HG02763 (cell line): ENCODE measurements at regions not wholly inside any gene's neighbourhood (a gene's known extent, or its start where the extent isn't known, plus 50 kb on each side); places are given as distances from the start of the nearest gene placed in this dataset.
"Not testable (repeated sequence)": the region's sequence is repeated elsewhere in the genome, so short reads cannot be mapped to it uniquely, and the experiment has no call there.

ENCODE experiments used
- ATAC-seq: cut with Tn5 transposase; IDR thresholded peaks from one replicate; pipeline ENCODE4 v1.9.1; 2021; ENCODE audit warnings: mild to moderate bottlenecking, moderate library complexity; ENCODE audit not compliant: unreplicated experiment

DNA sequence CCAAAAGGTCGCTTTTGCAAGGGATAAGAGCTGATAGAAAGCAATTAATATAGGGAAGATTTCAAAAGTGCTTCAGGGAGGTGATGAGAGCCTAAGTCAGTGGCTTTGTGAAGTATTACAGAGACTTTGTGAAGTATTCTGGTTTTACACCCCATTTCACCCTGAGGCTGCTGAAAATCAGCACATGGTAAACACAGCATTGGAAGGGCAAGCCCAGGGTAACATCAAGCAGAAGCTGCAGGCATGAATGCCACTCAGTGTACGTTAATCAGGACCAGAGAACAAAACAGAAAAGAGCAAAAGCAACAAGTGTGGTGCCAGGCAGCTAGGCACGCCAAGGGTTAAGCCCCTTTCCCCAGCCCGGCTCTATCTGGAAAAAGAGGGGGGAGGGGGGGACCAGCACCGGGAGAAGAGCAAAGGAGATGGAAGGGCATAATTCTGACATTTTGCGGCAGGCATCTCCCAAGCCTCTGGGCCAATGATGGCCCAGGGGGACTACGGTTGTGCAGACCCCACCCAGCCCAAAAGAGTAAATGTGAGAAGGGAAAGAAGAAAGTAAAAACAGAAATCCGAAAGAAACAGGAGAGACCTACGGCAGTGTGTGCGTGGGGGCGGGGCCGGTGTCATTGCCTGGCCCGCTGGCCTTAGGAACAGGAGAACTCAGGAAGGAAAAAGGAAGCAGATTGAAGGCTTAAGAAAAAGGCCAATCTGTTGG, 58.9 kb downstream of the DHRS2 start:
- ATAC-seq, result no peak

DNA sequence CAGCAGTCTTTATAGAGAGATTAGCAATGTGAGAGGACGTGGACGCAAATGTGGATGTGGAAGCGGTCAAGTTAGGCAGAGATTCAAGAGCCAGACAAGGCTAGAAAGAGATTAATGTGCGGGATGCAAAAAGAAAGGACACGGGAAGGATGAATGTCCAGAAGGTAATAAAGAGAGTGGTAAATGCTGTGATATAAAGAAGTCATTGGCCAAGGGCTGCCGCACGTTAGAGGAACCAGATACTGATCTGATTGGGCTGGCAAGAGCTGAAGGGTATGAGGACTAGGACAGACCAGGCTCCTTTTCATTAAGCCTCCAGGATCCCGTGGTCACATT, 59.5 kb downstream of the DHRS2 start:
- no peak for ATAC-seq

DNA sequence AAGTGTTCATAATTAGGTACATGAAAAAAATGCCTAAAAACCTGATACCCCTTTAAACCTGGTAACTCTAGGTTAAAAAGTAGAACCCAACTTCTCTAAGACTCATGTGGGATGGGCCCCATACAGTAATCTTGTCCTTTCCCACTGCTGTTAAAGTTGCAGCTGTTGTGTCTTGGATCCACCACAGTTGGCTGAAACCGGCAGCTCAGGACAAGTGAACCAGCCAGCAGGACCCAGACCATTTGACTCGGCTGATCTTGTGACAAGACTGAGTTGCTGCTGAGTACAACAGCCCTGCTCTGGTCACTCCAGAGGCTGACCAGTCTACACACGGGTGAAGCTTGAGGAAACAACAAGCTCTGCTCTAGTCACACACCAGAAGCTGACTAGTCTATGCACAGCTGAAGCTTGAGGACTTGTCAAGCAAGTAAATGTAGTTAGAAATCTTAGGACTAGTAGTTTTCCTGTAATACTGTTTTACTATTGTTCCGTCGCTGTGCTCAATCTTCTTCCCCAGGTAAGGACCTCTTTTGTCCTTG, 60.6 kb downstream of the DHRS2 start:
- no peak for ATAC-seq

DNA sequence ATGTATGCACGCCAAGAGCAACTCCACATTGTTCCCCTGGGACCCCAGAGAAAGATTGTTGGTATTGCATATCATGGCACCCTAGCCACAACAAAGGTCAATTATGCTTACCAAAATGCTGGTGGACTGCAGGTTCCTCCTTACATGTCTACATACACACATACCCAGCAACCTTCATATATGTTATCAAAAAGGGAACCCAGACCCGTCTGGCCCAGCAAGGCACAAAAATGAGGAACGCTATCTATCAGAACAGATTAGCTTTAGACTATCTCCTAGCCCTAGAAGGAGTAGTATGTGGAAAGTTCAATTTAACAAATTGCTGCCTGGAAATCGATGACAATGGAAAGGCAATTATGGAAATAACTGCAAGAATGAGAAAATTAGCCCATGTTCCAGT, 61.5 kb downstream of the DHRS2 start:
- ATAC-seq, result no peak

DNA sequence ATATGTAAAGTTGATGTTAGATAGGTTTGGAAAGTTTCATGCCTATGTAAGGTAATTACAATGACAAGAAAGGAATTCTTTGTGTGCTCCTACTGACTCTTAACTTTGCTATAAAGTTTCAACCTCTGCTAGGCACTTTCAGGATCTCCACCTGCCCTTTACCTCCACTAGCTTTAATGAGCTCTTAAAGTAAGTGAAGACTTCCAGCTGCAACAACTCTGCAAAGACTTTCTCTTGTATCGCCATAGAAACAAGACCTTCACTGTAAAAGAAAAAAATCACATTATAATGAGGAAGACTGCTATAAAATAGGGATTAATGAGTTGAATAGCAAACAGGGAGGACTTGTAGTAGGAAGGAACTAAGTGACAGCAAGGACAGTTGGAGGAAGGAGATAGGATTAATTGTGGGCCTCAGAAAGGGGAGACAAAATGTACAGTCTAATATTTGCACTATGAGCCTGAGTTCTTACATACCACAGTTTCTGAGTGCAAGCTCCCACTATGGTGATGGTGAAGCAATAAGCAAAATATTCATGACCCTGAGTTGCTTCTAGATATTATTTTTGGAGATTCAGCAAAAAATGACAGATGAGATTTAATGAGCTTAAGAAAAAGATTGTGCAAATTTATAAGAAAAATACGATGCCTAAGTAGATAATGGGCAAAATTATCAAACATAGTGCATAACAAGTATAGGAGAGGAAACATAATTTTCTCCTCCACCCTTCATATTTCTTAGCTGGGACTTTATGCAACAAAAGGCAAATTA, 66.7 kb downstream of the DHRS2 start:
- ATAC-seq, result no peak

DNA sequence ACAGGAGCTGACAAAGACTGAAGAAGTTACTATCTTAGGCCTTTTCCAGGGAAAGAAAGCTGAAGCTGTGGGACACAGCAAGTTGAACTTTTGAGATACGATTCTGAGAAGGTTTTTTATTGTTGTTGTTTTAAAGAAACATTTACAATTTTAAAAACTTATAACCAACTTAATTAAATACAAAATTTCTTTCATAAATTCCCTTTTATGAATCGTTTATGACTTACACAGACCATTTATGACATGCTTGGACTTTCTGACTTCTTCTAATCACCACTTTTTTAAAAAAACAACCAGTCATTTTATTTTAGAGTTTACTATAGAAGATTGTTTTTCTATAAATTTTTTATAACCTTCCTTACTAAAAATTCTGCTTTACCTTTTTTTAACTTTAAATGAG, 68.7 kb downstream of the DHRS2 start:
- ATAC-seq, result no peak

DNA sequence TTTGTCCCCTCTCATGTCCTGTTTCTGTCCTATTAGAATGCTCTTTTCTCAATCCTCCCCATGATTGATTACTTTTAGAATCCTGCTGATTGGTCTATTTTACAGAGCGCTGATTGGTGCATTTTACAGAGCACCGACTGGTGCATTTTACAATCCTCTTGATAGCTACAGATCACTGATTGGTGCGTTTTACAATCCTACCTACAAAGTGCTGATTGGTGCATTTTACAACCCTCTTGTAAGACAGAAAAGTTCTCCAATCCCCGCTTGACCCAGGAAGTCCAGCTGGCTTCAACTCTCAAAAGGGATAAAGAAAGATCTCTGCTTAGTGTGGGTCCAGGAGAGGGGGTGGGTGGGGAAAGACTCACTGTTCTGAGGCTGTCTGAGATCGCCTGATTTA, 71.3 kb downstream of the DHRS2 start:
- no peak for ATAC-seq

DNA sequence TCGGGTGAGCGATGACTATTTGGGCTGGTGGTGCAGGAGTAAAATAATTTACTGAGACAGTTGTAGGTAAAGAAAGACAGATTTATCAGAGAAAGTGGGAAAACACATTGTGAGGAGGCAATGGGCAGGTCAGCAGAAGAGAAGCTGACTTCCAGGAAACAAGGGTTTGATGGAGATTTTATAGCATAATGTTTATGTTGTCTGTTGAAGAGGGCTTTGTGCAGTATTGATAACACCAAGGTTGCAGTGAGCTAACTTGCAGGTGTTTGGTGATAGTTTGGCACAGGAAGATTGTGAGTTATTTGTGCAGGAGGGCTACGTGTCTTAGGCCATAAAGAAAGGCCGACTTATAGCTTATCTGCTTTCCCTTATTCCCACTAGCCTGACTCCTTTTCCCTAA, 72.2 kb downstream of the DHRS2 start:
- no peak for ATAC-seq

DNA sequence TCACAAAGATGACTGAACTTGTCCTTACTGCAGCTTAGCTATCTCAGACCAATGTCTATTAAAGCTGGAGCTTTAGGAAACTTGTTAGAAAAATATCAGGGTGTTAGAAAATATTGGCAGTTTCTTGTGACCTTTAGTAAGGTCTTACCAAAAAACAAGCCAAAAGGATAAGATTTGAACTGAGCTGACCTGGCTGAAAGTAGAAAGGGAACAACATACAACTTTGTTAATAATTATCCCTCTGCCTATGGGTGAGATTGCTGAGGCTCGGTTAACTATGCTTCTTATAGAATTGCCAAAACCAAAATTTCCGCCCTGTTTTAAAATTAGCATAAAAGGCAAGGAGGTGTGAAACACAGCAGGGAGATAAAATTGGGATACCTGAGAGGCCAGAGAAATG, 73.8 kb downstream of the DHRS2 start:
- ATAC-seq, result no peak

DNA sequence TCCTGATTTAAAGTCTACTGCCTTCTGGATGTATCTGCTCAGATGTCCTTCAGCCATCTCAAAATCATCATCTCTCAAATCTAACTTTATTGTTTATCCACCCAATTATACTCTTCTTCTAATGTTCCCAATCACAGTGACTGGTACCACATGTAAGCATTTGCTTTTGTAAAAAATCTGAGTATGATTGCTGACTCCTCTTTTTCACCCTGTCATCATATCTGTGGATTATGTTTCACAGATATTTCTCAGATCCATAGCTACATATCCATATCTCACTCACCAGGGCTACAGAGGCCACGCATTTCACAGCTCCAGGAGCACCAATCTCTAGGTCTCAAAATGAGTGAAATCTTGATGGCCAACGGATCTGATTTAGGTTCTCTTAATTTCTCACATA, 76.1 kb downstream of the DHRS2 start:
- ATAC-seq, result no peak

DNA sequence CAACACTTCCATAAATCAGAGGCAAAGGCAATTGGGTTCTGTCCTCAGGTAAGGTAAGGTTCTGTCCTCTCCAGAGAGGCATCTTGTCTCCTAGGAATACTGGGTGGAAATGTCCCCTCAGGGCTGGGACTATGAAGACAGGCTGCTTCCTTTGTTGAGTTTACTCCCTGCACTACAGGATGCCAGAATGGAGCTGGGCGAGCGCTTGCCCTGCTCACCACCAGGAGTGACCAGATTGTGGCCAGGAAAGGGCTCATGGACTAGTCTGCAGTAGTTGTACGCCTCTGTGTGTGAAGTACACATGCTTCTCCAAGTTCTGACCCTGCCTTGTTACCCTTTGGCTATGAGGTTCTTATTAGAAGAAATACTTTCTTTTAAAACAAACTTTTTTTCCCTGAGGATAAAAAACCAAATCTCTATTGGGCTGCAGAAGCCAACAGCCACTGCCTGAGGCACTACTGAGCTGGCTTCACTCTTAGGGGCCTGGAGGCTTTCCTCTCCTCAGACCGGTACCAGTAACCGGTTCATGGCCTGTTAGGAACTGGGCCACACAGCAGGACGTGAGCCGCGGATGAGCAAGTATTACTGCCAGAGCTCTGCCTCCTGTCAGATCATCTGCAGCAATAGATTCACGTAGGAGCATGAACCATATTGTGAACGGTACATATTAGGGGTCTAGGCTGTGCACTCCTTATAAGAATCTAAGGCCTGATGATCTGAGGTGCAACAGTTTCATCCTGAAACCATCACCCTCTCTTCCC, 83.2 kb downstream of the DHRS2 start:
- no peak for ATAC-seq

DNA sequence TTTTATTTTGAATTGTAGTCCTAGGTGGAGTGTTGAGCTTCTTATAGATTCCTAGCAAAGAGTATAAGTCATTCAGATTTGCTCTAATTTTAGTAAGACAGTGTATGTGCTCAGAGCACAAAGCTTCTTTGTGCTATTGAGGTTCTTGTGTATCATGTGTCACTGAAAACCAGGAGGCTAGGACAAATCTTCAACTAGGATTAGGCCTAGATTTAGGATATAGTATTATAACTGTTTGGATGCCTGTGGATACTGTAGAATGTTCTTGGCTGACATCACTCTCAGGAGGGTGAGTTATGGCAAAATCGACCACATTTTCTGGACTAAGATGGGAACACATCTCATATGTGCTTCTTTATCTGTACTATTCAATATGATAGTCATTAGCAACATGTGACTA, 86.5 kb downstream of the DHRS2 start:
- no peak for ATAC-seq

DNA sequence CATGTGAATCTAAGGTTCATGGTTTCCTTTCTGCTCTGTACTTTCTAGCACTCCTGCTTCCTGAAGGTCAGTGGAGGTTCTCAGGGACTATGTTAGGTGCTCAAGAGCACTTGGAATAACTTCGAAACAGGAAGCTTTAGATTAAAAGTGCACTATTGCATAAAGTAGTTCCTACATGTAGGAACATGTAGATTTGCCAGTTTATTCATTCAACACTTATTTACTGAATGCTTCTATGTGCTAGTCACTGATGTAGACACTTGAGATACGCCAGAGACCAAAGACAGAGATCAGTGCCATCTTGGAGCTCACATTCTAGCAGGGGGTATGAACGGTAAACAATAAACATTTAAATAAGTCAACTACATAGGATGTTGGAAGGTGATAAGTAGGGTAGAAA, 87.7 kb downstream of the DHRS2 start:
- ATAC-seq, result no peak

DNA sequence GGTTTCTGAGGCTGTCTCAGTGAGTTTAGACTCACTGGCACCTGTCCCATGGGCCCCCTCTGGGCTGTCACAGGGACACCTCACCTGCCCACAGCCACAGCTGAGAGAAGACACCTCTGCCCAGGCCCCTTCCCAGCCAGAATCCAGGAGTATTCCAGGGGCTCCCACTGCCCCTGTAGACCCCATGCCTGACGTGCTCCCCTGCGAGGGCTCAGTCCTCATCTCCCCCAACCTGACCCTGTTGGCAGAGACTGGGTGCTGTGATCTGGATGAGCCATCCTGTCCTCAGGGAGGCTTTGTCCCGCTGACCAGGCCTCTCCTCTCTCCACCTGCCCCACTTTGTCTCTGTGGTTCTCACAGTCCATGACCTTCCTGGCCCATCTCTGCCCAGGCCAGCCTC, 89.4 kb downstream of the DHRS2 start:
- no peak for ATAC-seq

DNA sequence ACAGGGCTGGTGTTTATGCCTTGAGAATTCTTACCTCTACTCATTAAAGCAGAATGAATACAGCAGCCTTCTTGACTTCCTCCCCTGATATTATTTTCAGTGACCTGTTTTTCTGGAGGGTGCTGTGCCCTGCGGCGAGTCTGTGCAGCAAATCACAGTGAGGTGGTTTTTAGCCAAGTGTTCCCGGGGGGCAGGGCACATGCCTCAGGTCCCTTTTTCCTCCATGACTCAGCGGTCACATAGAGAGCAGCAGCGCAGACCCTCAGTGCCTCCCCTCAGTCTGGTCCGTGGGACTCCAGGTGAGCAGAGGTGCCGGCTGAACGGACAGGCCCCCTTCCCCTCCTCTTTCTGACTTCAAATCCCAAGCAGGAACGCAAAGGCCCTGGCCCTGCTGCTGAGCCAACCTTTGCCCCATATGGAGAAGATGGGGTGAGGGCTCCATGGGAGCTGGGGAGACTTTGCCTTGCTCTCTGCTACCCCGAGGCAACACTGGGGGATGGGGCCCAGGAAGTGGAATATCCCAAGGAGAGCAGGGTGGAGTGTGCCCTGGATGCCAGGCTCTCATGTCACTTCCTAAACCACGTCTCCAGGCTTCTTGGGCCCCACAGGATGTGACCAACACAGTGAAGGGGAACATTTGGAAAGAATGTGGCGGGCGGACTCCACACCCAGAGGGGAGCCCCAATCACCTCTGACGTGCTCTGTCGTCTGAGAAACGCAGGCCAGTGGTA, 90.0 kb downstream of the DHRS2 start:
- ATAC-seq, result no peak

DNA sequence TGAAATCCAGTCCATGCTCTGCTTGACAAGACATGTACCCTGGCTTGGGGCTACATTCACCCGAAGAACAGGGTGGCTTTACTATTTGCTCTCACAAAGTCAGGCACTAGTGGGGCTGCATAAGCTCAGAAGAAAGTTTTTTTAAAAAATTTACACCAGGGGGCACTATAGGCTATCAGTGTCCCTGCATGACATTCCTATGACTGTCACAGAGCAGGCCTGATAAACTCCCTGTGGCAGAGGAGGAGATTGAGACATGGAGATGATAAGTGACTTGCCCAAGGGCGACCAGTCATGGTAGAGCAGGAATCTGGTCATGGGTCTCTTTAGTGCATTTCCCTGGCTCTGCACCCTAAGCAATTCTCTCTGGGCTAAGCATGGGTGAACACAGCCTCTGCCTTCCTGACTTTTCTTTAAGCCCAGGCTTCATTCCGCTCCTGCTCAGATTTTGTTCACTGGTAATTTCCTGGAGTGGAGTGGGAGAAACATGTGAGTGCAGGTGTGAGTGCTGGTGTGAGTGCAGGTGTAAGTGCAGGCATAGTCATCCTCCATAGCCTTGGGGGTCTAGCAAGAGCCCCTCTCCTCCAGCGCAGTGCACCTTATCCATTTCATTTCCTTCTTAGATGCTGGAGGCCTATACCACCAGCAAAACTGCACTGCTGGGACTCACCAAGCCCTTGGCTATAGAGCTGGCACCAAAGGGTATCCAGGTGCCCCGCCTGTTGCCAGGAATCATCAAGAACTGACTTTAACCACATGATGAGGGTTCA, 91.6 kb downstream of the DHRS2 start:
- ATAC-seq, result no peak

DNA sequence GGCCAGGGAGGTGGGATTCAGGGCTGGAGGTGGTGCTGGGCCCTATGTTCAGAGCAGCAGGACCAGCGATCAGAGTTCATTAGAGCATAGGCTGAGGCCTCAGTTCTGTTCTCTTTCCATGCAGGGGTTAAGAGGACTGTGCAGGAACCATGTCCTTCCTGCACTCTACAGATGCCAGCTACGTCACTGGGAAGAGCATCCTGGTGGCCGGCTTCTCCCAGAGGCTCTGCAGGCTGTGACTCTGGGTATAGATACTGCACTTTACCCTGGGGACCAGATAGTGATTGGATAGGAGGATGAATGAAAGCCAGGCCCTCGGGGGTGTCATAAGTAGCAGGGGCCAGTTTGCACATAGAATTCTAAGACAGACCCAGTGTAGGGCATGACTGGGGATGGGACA, 92.6 kb downstream of the DHRS2 start:
- ATAC-seq, result no peak

DNA sequence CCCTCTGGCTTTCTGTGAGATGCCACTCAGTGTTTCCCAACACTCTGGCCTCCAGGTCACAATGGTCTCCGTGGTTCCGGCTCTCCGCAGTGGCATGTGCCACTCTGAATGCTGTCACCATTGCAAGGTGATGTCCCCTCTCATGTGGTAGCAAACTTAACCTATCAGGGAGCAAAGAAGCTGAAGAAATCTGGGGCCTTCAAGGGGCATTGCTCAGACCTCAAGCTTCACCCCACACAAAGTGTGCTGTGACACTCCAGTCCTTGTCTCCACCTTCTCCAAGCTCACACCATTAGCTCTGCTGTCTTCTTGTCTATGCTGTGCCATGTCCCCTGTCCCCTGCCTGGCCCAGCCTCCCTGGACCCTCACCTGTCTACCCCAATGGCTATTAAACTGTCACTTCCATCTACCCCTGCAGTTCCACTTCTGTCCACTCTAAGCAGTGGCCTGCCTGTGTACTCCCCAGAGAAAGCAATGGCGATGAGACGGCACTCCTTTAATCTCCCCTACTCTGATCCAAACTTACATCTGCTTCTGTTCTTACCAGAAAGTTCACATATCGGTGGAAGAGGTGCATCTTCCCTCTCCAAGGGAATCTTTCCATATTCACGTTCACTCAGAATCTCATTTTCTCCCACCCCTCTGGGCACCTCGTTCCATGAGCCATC, 93.7 kb downstream of the DHRS2 start:
- ATAC-seq, result no peak

DNA sequence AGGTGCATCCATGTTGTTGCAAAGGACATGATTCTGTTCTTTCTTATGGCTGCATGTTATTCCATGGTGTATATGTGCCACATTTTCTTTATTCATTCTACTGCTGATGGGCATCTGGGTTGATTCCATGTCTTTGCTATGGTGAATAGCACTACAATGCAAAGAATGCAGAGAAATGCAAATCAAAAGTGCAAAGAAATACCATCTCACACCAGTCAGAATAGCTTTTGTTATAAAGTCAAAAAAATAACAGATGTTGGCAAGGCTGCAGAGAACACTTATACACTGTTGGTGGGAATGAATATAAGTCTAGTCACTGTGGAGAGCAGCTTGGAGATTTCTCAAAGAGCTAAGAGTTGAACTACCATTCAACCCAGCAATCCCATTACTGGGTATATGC, 99.2 kb downstream of the DHRS2 start:
- no peak for ATAC-seq

DNA sequence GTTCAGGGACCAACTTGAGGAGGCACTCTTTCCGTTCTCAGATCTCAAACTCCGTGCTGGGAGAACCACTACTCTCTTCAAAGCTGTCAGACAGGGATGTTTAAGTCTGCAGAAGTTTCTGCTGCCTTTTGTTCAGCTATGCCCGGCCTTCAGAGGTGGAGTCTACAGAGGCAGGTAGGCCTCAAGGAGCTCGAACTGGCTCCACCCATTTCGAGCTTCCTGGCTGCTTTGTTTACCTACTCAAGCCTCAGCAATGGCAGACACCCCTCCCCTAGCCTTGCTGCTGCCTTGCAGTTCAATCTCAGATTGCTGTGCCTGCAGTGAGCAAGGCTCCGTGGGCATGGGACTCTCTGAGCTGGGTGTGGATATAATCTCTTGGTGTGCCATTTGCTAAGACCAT, 108.2 kb downstream of the DHRS2 start:
- not testable (repeated sequence) for ATAC-seq
